Stomach (tissue), 4 donors: ENCODE measurements at regions not wholly inside any gene's neighbourhood (a gene's known extent, or its start where the extent isn't known, plus 50 kb on each side); places are given as distances from the start of the nearest gene placed in this dataset.

Experiments
- EP300 ChIP-seq: sonication (generic); formaldehyde crosslinking; IDR thresholded peaks from one replicate; pipeline ENCODE4 v1.6.1; 2017; ENCODE audit warnings: antibody characterized with exemption
- POLR2A ChIP-seq, 4 donors: fragments of 450-650 bp; IDR thresholded peaks; one replicate each; pipeline ENCODE4 v1.6.1; 2016; ENCODE audit warnings: antibody characterized with exemption in 4 of 4, control low read depth in 2 of 4, mild to moderate bottlenecking in 1 of 4, moderate library complexity in 1 of 4
- POLR2AphosphoS5 ChIP-seq, 3 donors: sonication (generic); formaldehyde crosslinking; IDR thresholded peaks; one replicate each; pipeline ENCODE4 v1.6.1; 2016; ENCODE audit warnings: antibody characterized with exemption in 3 of 3
- TF ChIP-seq, protein P1 (sequence below), 7 experiments: fragments of 450-650 bp in 4 of 7; fragments of 200-600 bp in 3 of 7; sonication (generic) in 3 of 7; IDR thresholded peaks; one replicate each; pipeline ENCODE4 v1.5.1; 2016 to 2019; ENCODE audit warnings: antibody characterized with exemption in 7 of 7, control low read depth in 2 of 7, mild to moderate bottlenecking in 1 of 7

DNA sequence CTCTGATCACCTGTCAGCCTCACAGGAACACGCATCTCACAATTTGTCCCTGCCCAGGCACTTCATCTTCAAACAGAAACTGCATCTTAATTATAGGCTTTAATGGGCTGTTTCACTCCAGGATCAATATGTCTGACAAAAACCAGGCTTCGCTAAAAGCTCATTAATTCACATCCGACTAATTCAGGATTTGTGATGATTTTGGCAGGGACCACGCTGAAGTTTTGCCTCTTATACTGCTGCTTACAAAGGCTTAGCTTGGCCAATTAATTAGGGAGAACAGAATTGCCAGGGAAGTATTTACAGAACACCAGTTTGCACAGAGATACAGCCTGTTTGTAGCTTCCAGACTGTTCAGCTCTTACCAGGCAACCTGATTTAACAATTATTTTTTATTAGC, 541.0 kb upstream of the SPTLC3 start:
- TF ChIP-seq, protein P1, sequence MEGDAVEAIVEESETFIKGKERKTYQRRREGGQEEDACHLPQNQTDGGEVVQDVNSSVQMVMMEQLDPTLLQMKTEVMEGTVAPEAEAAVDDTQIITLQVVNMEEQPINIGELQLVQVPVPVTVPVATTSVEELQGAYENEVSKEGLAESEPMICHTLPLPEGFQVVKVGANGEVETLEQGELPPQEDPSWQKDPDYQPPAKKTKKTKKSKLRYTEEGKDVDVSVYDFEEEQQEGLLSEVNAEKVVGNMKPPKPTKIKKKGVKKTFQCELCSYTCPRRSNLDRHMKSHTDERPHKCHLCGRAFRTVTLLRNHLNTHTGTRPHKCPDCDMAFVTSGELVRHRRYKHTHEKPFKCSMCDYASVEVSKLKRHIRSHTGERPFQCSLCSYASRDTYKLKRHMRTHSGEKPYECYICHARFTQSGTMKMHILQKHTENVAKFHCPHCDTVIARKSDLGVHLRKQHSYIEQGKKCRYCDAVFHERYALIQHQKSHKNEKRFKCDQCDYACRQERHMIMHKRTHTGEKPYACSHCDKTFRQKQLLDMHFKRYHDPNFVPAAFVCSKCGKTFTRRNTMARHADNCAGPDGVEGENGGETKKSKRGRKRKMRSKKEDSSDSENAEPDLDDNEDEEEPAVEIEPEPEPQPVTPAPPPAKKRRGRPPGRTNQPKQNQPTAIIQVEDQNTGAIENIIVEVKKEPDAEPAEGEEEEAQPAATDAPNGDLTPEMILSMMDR (IDR thresholded peaks at IDR 0.05) = no peak
- TF ChIP-seq POLR2A (IDR thresholded peaks at IDR 0.05) (no peak), POLR2AphosphoS5 (IDR thresholded peaks at IDR 0.05) (no peak), EP300 (no peak)
